ENCODE measurements at regions not wholly inside any gene's neighbourhood (a gene's known extent, or its start where the extent isn't known, plus 50 kb on each side); places are given as distances from the start of the nearest gene placed in this dataset.

GRCh38 chr17:5693821-5694220 is 109.5 kb upstream of the NLRP1 start:
- TF ChIP-seq ZNF114 (CRISPR knock-in tag; IDR thresholded peaks at IDR 0.05) = no peak
- no peaks in the 10 kb centered on the region for H3K79me2 ChIP-seq (replicated peaks; ENCODE audit: insufficient read depth)
- no peak overlapping the region for H2AFZ ChIP-seq
- H4K20me1 ChIP-seq (replicated peaks; ENCODE audit: insufficient read depth) = no peaks in the 10 kb centered on the region
- no peaks in the 10 kb centered on the region for H3K9me2 ChIP-seq (ENCODE audit: insufficient read depth)
- peaks cover 2% of the 10 kb centered on the region for H3K27me3 Mint-ChIP-seq (ENCODE audit: insufficient read depth, low read depth, poor library complexity)
- no peak overlapping the region for H3K4me3 ChIP-seq
- ATAC-seq (no peak), DNase-seq (ENCODE audit: low spot score) (no peak)
- no peak overlapping the region for H3K4me3 Mint-ChIP-seq
- H3K27ac Mint-ChIP-seq = no peak overlapping the region
- H3K27ac ChIP-seq (ENCODE audit: low read depth) = no peak overlapping the region
- H3K4me2 ChIP-seq = no peak overlapping the region
- peaks cover 9% of the 10 kb centered on the region; the same call in 2 of the 3 replicates for H3K9me3 Mint-ChIP-seq
- H3K27me3 ChIP-seq (ENCODE audit: insufficient read depth) = no peaks in the 10 kb centered on the region
- no peaks in the 10 kb centered on the region for H3K36me3 ChIP-seq (ENCODE audit: insufficient read depth)
- H3K4me1 ChIP-seq (ENCODE audit: insufficient read depth) = peaks cover 1% of the 10 kb centered on the region; the same call in 1 of the 2 replicates
- no peaks in the 10 kb centered on the region for H3F3A ChIP-seq (replicated peaks; ENCODE audit: low read depth)
- no peaks in the 10 kb centered on the region; the same call in 2 of the 3 replicates for H3K36me3 Mint-ChIP-seq (ENCODE audit: low read depth)
- peaks cover 15% of the 10 kb centered on the region for H3K4me1 Mint-ChIP-seq

GRCh38 chr17:5694551-5694950 is 110.2 kb upstream of the NLRP1 start:
- H3K27ac ChIP-seq (ENCODE audit: low read depth) = no peak overlapping the region
- peaks cover 9% of the 10 kb centered on the region for H3K4me1 ChIP-seq (ENCODE audit: insufficient read depth)
- Mint-ChIP-seq H3K27me3 (ENCODE audit: insufficient read depth, low read depth, poor library complexity) (peaks cover 2% of the 10 kb centered on the region), H3K36me3 (ENCODE audit: low read depth) (no peaks in the 10 kb centered on the region; the same call in 2 of the 3 replicates), H3K4me3 (no peak overlapping the region), H3K4me1 (peaks cover 21% of the 10 kb centered on the region), H3K27ac (no peak overlapping the region), H3K9me3 (peaks cover 8% of the 10 kb centered on the region; the same call in 2 of the 3 replicates)
- H3K9me2 ChIP-seq (ENCODE audit: insufficient read depth) = no peaks in the 10 kb centered on the region
- ATAC-seq (peak; percentile 94), DNase-seq (ENCODE audit: low spot score) (peak; percentile 66)
- H3K79me2 ChIP-seq (replicated peaks; ENCODE audit: insufficient read depth) = no peaks in the 10 kb centered on the region
- 0 out of 2 replicates have a peak overlapping the region, but pooled peaks have one; percentile 38 for H3K4me2 ChIP-seq
- H3K36me3 ChIP-seq (ENCODE audit: insufficient read depth) = no peaks in the 10 kb centered on the region
- no peaks in the 10 kb centered on the region for H3K27me3 ChIP-seq (ENCODE audit: insufficient read depth)
- H4K20me1 ChIP-seq (replicated peaks; ENCODE audit: insufficient read depth) = no peaks in the 10 kb centered on the region
- H3K4me3 ChIP-seq = no peak overlapping the region
- H3F3A ChIP-seq (replicated peaks; ENCODE audit: low read depth) = 0 out of 2 replicates have a peak, but pooled peaks cover 3% of the 10 kb centered on the region
- H2AFZ ChIP-seq = 0 out of 2 replicates have a peak overlapping the region, but pooled peaks have one; percentile 73
- TF ChIP-seq POLR2AphosphoS5 (IDR thresholded peaks at IDR 0.05; ENCODE audit: low read depth) (no peak), NANOG (IDR thresholded peaks at IDR 0.05; ENCODE audit: borderline replicate concordance) (no peak), EZH2 (IDR thresholded peaks at IDR 0.05; ENCODE audit: low read depth, unreplicated experiment) (no peak), EZH2phosphoT487 (IDR thresholded peaks at IDR 0.05; ENCODE audit: unreplicated experiment) (no peak), REST (IDR thresholded peaks at IDR 0.05; ENCODE audit: unreplicated experiment) (no peak), JUNB (IDR thresholded peaks at IDR 0.05; ENCODE audit: unreplicated experiment) (no peak), ZNF462 (CRISPR knock-in tag; IDR thresholded peaks at IDR 0.05) (no peak), ZNF114 (CRISPR knock-in tag; IDR thresholded peaks at IDR 0.05) (no peak), STAT1 (IDR thresholded peaks at IDR 0.05; ENCODE audit: unreplicated experiment) (no peak), ZNF331 (CRISPR knock-in tag; IDR thresholded peaks at IDR 0.05; ENCODE audit: low read depth) (no peak), CREB1 (CRISPR knock-in tag; IDR thresholded peaks at IDR 0.05; ENCODE audit: low read depth) (no peak)
- TF ChIP-seq, protein P1, sequence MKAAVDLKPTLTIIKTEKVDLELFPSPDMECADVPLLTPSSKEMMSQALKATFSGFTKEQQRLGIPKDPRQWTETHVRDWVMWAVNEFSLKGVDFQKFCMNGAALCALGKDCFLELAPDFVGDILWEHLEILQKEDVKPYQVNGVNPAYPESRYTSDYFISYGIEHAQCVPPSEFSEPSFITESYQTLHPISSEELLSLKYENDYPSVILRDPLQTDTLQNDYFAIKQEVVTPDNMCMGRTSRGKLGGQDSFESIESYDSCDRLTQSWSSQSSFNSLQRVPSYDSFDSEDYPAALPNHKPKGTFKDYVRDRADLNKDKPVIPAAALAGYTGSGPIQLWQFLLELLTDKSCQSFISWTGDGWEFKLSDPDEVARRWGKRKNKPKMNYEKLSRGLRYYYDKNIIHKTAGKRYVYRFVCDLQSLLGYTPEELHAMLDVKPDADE (IDR thresholded peaks at IDR 0.05) = no peak
